Fibroblast of villous mesenchyme (primary cell): ENCODE measurements at regions not wholly inside any gene's neighbourhood (a gene's known extent, or its start where the extent isn't known, plus 50 kb on each side); places are given as distances from the start of the nearest gene placed in this dataset.
A peak's percentile ranks its signal among the peaks of the same experiment; 100 is the strongest.

ENCODE experiments used
- DNase-seq: peaks from one replicate; pipeline ENCODE4 v3.0.0-alpha.2; 2010; ENCODE audit warnings: low read depth
- H3K4me3 ChIP-seq: 2 replicates; pipeline ENCODE4 v1.5.1; 2011; ENCODE audit warnings: low read depth, mild to moderate bottlenecking, low read length
- CTCF ChIP-seq: IDR thresholded peaks from 2 replicates; pipeline ENCODE4 v1.5.1; 2012; ENCODE audit warnings: low read depth, mild to moderate bottlenecking, low read length; ENCODE audit not compliant: insufficient read depth

DNA sequence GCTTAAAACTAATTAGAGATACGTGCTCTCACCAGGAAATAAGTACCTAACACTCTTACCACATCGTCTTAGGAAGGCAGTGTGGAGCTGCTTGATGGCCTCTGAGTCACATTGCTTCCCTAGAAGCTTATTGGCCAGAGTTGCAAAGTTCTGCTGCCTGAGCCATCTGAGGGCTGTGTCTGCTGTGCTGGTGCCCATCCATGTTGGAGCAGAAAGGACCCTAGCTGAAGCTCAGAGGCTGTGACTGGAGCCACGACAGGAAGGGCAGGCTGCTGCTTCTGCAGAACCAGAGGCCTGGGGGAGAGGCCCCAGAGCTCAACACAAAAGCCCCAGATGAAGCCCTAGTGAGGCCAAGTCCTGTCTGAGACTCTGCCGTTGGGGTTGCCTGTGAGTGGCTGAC is 64.8 kb upstream of the IGFBP3 start:
- peak; percentile 49 for DNase-seq
- no peak for TF ChIP-seq CTCF

GRCh38 chr7:45984386-45985295 is 63.6 kb upstream of the IGFBP3 start:
- DNase-seq: no peak
- no peak overlapping the region for H3K4me3 ChIP-seq
- TF ChIP-seq CTCF: no peak

More for the DNA sequence above, 64.8 kb upstream of the IGFBP3 start:
- no peak overlapping the region for H3K4me3 ChIP-seq

GRCh38 chr7:45983720-45984255 is 62.7 kb upstream of the IGFBP3 start:
- no peak for DNase-seq
- no peak for TF ChIP-seq CTCF
- H3K4me3 ChIP-seq: no peak overlapping the region

DNA sequence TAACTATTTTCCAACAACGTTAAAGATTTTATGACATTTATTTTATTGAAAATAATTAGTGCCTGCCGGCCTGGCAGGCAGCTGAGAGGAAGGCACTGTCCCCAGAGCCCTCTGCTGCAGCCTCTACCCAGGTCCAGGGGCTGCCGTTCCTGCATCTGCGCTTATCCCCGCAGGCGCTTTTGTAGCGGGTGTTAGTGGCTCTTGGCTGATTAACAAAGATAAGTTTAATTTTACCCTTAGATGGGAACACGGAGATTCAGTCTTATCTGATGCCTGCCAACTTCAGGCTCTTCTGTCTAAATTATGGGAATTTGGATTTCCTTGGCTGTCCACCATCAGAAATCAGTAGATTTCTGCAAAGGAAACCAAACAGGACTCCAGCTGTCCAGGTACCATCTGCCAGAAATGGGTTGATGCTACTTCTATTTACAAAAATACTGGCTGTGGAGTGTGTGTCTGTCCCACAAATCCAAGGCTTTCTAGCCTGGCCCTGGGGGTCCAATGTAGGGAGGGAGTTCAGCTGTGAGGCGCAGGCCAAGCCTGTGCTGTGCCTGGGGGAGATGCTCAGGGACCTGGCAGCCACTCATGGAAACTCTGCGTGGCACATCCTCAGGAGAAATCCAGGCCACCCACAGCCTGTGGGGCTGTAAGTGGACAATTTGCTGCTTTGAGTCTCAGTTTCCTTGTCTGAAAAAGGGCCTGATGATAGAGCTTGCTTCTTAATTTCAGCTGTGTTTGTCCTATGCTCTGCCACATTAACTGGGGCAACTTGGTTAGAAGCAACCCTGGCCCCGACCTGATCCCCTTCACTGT is 62.0 kb upstream of the IGFBP3 start:
- TF ChIP-seq CTCF: no peak

GRCh38 chr7:45982132-45982531 is 61.1 kb upstream of the IGFBP3 start:
- H3K4me3 ChIP-seq: no peak overlapping the region
- no peak for TF ChIP-seq CTCF
- no peak for DNase-seq

More for the DNA sequence above, 62.0 kb upstream of the IGFBP3 start:
- no peak for DNase-seq
- no peak overlapping the region for H3K4me3 ChIP-seq

DNA sequence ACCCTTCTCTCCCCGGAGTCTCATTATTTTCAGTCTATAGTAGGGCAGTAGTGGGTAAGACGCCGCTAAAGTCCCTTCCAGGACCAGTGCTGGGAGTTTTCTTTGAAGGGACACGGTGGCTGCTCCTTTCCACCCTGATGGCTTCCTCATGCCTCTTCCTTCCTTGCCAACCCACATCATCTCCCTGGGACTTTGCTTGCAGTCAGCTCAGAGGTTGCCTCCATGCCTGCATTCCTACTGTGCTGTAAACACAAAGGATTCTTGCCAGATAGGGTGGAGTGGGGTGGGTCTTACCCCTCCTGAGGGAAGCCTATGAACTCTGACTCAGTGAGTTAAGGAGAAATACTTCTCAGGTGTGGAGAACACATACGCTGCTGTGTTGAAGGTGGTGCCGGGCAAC is 59.9 kb upstream of the IGFBP3 start:
- no peak overlapping the region for H3K4me3 ChIP-seq
- no peak for DNase-seq
- TF ChIP-seq CTCF: no peak
